ENCODE measurements at regions not wholly inside any gene's neighbourhood (a gene's known extent, or its start where the extent isn't known, plus 50 kb on each side); places are given as distances from the start of the nearest gene placed in this dataset.

DNA sequence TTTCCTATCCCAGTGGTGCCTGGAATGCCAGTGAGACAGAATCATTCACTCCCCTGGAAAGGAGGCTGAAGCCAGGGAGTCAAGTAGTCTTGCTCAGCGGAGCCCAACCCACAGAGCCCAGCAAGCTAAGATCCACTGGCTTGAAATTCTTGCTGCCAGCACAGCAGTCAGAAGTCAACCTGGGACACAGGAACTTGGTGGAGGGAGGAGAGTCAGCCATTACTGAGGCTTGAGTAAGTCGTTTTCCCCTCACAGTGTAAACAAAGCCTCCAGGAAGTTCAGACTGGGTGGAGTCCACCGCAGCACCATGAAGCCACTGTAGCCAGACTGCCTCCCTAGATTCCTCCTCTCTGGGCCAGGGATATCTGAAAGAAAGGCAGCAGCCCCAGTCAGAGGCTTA, 283.2 kb upstream of the CPEB2 start:
- no peak for DNase-seq (ENCODE audit: low read depth in 4 of 4, low spot score in 3 of 4)

DNA sequence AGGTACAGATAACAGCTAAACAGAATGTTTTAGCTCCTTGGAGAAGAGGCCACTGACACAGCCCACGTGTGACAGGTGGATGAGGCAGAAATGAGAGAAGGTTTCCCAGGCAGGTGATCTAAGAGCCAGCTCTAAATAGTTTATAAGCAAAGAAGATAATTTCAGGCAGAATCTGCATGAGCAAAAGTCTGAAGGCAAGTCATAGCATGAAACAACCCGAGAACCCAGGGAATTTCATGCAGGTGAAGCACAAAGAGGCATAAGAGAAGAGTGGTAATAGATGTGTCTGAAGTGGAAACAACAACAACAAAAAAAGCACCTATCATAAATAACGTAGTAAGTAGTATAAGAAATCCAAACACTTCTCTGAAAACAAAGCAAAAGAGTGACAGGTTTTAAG, 275.8 kb upstream of the CPEB2 start:
- no peak for DNase-seq (ENCODE audit: low read depth in 4 of 4, low spot score in 3 of 4)

DNA sequence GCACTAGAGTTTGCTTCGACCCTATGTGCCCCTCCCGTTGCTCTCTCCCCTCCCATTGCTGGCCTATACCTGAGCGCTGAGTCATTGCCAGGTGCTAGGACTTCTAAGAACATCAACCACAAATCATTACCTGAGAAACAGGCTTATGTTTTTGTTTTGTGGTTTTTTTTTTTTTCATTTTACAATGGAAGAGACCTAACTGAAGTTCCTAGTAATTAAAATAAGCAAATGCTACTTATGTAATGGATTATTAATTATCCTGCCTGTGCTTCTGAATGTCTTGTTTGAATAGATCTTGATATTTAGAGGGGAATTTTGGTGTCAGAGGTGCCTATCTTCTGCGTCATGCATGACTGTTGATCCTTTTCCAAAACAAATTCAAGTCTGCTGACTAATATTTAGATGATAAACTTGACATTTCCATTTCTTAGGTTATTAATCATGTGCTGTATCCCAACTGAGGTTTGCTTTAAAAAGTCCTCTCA, 275.4 kb upstream of the CPEB2 start:
- no peak for DNase-seq (ENCODE audit: low read depth in 4 of 4, low spot score in 3 of 4)

DNA sequence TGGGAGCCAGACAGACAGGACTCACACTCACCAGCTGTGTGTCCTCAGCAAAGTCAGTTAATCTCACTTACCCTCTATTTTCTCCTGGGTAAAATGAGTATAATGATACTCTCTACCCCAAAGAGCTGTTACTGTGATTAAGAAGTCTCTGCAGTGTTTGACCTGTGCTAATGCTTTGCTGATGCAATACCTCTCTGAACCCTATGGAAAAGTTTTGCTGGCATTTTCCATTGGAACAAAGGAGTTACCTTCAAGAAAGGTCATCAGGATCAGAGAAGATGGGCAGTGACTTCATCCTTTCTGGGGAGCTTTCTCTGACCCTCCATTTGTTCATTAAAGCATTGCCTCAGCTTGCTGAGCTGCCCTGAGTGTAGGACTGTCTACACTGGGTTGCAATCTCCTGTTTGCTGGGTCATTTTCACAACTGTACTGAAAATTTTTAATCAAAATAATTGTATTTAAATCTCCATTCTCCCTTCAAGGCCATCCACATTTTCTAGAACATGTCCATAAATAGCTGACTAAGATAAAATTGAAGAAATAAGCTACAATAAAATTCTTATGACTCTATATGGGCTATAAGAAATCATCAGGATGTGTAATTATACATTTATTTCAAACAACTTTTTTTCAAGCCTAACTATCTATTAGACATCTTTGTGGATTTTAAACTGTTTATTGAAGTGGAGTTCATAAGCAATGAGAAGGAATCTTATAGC, 272.8 kb upstream of the CPEB2 start:
- DNase-seq (ENCODE audit: low read depth in 4 of 4, low spot score in 3 of 4): no peak

DNA sequence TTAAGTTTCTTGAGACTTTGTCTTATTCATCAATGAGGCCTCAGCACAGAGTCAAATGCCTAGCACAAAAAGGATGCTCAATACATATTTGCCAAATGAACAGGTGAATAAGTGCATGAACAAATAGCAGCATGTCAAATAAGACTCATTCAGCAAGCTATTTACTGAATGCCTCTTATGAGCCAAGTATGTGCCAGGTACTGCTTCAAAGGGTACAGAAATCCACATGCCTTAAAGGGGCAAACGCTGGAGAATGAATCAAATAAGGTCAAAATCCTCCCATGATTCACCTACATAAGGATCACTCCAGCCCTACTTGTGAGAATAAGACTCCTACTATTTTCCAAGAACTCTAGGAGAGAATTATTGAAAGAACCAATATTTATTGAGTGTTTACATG, 260.2 kb upstream of the CPEB2 start:
- DNase-seq (ENCODE audit: low read depth in 4 of 4, low spot score in 3 of 4): no peak

DNA sequence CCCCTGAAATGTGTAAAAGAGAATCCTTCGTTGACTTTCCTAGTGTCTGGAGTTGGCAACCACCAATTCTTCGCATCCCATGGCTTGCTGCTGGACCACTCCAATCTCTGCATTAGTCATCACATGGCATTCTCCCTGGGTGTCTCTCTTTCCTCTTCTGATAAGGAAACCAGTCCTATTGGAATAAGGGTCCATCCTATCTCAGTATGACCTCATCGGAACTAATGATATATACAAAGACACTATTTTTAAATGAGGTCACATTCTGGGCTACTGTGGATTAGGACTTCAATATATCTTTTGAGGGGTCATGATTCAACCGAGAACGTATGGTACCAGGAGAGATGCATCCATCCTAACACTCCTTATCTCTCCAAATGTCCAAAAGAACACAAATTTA, 259.1 kb upstream of the CPEB2 start:
- DNase-seq (ENCODE audit: low read depth in 4 of 4, low spot score in 3 of 4): no peak

DNA sequence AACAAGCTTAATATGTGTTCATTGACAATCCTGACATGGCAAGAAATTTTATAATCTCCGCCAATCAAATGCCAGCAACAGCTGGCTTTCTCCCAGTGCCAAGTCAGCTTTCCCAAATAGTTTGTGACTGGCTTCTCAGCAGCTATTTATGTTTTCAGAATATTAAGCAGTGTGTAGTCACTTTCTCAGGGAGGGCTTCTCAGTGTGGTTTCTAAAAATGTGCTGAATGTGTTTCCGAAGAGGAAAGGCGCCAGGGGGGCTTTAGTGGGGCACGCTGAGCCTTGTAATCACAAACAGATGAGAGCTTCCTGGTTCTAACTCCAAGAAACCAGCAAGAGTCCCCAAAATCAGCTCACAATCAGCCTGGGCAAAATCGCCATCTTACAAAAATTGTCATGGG, 258.7 kb upstream of the CPEB2 start:
- DNase-seq (ENCODE audit: low read depth in 4 of 4, low spot score in 3 of 4): no peak

DNA sequence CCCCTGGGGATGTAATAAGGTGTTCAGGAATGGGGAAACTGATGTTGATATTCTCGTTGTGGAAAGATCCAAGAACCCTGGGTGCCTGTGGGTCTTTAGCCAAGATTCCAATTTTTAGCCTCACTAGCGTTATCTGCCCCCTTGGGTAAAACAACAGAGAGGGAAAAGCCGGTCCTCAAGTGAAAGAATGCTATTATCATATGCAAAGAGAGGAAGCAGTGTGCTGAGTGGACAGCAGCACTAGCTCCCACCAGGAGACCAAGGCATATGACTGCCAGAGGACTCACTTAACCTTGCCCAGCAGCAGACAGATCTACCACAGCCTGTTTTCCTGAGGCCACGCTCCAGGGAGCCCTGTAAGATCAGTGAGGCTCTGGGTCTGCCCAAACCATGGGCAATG, 257.9 kb upstream of the CPEB2 start:
- DNase-seq (ENCODE audit: low read depth in 4 of 4, low spot score in 3 of 4): no peak

DNA sequence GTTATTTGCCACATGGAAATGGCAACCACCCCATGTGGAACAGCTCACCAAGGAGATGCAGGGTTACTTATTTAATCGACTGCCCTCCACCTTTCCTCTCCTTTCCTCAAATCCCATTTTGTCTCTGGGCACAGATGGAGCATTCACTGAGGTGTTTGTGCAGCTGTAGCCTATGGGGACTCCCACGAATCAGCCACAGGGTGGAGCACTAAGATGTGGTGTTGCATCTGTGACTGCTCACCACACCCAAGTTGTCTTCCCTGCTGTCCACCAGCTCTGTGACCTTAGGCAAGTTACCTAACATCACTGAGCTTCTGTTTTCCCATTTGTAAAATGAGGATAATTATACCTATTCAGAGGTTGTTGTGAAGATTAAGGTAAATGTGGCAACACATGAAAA, 252.4 kb upstream of the CPEB2 start:
- no peak for DNase-seq (ENCODE audit: low read depth in 4 of 4, low spot score in 3 of 4)

DNA sequence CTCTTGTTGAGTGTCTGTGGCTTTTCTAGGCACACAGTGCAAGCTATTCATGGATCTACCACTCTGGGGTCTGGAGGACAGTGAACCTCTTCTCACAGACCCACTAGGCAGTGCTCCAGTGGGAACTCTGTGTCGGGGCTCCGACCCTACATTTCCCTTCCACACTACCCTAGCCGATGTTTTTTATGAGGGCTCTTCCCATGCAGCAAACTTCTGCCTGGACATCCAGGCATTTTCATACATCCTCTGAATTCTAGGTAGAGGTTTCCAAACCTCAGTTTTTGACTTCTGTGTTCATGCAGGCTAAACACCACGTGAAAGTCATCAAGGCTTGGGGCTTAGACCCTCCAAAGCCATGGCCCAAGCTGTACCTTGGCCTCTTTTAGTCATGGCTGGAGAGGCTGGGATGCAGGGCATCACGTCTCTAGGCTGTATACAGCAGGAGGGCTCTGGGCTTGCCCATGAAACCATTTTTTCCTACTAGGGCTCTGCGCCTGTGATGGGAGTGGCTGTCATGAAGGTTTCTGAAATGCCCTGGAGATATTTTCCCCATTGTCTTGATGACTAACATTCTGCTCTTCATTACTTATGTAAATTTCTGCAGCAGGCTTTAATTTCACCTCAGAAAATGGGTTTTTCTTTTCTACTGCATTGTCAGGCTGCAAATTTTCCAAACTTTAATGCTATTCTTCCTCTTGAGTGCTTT, 249.8 kb upstream of the CPEB2 start:
- no peak for DNase-seq (ENCODE audit: low read depth in 4 of 4, low spot score in 3 of 4)

DNA sequence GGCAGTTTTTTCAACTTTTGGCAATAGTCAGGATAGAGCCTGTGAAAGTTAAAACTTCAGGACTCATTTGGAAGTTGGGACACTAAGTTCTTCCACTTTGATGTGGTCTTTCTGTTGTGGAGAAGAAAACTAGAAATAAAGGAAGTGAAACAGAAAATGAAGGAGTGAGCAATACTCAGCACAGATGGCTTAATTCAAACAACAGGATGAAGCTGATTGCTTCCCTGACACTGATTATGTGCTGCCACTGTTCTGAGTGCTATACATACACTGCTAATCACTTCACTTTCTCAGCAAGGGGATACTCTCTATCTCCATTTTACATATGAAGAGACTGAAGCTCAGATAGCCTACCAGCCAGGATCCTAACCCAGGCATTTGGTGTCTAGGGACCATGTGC, 235.1 kb upstream of the CPEB2 start:
- DNase-seq (ENCODE audit: low read depth in 4 of 4, low spot score in 3 of 4): no peak

DNA sequence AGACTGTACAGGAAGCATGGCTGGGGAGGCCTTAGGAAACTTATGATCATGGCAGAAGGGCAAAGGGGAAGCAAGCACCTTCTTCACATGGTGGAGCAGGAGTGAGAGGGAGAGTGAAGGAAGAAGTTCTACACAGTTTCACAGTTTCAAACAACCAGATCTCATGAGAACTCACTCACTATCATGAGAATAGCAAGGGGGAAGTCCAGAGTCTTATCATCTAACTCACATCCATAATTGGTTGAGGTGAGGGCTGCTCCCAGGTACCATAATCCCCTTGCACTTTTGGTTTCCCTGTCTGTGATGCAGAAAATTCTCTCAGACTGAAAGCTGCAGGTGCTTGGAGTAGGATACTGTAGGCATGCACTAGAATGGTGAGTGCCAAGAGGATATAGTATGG, 233.8 kb upstream of the CPEB2 start:
- no peak for DNase-seq (ENCODE audit: low read depth in 4 of 4, low spot score in 3 of 4)

DNA sequence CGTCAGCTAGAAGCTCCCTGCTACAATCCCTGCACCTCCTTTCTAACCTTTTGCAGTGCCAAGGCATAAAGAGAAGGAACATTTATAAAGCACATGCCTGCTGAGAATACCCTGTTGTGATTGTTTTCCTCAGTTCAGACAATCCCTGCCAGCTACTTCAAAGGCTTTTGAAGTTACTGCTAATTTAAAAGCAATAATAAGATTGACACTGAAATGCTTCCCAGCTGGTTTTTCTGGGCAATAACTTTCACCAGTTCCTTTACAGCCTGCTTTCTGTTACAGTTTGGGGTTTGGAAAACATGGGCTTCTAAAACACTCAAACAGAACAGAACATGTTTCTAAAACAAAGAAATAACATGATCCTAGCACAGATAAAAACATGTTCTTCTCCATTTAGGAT, 232.3 kb upstream of the CPEB2 start:
- DNase-seq (ENCODE audit: low read depth in 4 of 4, low spot score in 3 of 4): no peak

DNA sequence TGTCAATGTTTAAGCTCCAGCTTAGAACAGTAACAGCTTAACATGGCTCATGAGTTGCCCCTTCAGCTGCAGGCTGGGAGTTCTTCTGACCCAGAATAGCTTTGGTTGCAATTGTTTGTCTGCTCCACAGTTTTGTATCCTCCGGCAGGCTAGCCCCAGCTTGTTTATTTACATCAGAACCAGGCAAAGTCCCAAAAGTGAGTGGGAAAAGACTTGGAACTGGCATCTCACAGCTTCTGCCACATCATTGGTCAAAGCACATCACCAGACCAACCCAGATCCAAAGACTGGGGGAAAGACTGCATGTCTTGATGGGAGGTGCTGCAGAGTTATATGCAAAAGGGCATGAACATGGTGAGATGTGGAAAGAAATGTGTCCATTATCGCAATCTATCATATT, 231.2 kb upstream of the CPEB2 start:
- DNase-seq (ENCODE audit: low read depth in 4 of 4, low spot score in 3 of 4): no peak

DNA sequence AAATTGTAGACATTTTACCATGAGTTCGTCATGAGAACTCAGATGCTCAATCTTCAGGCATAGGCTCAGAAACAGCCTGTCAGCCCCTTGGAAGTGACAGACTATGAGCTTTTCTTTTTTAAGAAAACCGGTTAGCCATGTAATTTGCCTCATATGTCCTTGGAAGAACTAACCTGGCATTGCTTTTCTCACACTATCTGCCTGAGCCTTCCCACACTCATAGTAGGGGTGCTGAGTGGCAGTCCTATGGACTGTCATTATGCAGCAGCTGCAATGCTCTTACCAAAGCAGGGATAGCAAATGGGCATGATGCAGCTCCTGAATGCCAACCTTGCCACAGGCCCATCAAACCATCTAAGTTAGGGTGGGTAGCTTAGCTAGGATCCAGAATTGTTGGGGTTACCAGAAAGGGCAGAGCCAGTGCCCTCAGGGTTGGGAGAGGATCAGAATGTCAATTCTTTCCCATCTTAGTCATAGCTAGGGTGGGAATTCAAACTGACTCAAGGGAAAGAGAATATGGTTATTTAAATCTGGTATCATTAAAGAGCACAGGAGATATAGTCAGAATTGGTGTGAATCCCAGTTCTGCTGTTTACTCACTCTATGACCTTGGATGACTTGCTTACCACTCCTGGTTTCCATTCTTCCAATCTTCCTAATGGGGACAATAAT, 230.6 kb upstream of the CPEB2 start:
- DNase-seq (ENCODE audit: low read depth in 4 of 4, low spot score in 3 of 4): no peak

DNA sequence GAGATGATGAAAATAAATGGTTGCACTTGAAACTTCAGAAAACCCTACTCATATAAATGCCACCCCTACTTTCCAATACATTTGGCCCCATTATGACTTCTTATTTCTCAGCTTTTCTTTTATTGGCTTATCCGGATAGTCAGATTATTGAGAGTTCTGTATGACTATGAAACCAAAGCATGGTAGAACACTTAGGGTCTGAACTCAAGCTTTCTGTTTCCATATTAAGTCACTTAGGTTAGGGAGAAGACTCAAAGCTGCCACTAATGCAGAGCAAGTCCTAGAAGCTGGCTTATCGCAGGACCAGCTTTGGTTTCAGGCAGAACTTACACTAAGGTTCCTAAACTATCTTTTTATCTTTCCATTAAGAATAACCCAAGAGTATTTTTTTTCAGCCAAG, 229.9 kb upstream of the CPEB2 start:
- no peak for DNase-seq (ENCODE audit: low read depth in 4 of 4, low spot score in 3 of 4)

DNA sequence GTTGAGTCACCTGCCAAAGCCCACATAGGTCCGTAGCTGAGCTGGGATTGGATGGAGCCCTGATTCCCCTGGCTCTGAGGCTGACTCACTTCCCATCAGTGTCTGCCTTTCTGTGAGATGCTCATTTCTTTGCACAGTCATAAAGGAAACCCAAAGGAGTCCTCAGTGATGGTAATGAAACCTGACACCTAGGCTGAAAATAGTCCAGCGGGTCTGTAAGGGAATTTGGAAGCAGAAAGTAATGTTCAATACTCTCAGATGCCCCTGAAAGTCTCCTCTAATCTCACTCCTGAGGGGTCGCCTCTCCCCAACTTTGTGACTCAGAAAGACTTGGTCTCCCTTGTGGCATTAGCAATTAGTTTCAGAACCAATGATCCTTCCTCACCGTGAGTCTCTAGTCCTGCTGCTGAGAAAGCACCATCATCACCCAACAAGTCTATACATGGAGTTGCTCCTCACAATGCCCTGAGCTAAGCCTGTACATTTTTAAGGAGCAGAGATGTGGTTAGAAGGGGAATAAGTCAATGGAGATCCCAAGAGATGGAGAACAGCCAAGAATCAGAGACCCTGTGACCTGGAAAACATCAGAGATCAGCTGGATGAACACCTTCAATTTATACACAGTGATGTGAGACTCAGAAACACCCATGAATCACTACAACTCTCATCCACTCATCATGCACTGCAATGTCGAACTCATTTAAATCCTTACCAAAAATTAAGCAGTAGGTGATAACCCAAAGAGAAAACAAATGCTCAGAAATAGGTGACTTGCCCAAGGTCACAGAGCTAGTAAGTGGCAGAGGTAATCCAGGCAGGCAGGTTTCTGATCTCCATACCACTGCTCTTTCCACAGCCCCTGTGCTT, 219.0 kb upstream of the CPEB2 start:
- DNase-seq (ENCODE audit: low read depth in 4 of 4, low spot score in 3 of 4): no peak

DNA sequence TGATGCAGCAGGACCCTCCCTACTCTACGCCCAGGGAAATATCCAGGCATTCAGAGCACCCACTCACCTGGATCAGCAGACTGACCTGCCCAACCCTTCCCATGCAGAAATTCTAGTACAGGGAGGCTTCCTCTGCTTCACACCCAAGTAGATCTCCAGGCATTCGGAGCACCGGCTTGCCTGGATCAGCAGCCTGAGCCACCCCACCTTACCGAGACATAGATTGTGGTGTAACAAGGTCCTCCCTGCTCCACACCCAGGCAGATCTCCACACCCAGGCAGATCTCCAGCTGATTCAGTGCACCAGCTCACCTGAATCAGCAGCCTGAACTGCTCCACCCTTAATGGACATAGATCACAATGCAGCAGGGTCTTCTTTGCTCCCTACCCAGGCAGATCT, 215.1 kb upstream of the CPEB2 start:
- DNase-seq (ENCODE audit: low read depth in 4 of 4, low spot score in 3 of 4): no peak

DNA sequence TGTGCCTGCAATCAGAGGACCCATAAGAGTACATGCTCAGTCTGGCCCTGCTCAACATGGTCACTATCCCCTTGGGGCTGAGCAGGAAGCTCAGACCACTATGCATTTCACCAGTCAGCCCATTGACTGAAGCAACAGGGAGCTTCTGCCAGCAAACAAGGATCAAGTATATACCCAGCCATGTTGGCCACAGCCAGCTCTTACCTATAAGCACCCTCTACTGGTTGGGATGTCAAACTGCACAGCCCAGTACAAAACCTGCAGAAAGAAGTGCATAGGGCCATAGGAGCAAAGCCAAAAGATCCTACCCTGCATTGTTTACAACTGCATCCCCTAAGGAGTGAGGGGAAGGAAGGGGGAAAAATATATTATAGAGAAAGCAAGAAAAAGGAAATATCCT, 214.4 kb upstream of the CPEB2 start:
- no peak for DNase-seq (ENCODE audit: low read depth in 4 of 4, low spot score in 3 of 4)

DNA sequence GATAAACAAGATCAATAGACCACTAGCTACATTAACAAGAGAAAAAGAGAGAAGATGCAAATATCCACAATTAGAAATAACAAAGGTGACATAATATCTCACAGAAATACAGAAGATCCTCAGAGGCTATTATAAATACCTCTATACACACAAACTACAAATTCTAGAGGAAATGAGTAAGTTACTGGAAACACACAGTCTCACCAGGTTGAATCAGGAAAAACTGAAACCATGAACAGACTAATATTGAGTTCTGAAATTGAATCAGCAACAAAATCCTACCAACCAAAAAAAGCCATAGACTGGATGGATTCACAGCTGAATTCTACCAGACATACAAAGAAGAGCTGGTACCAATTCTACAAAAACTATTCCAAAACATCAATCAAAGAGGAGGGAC, 211.8 kb upstream of the CPEB2 start:
- no peak for DNase-seq (ENCODE audit: low read depth in 4 of 4, low spot score in 3 of 4)

DNA sequence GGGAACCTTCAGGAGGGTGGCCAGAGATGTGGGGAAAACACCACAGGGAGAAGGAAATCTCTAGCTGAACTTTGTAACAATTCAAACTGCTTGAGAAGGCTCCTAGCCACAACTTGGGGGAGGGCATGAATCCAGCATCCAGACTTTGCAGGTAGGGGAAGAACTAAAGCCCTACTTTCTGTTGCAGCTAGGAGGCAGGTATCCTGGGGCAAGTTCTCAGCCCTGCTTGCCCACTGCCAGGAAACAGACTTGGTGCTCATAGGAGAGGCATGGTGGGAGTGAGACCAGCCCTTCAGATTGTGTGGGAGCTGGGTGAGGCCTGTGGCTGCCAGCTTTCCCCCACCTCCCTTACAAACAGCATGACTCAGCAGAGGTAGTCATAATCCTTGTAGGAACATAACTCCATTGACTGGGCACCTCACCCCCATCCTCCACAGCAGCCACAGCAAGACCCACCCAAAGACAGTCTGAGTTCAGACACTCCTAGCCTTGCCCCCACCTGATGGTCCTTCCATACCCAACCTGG, 209.5 kb upstream of the CPEB2 start:
- DNase-seq (ENCODE audit: low read depth in 4 of 4, low spot score in 3 of 4): no peak
